Progenitor cell of endocrine pancreas (in vitro differentiated cells): ENCODE measurements at regions not wholly inside any gene's neighbourhood (a gene's known extent, or its start where the extent isn't known, plus 50 kb on each side); places are given as distances from the start of the nearest gene placed in this dataset.

ENCODE experiments used
- DNase-seq: peaks from one replicate; pipeline ENCODE4 v3.0.0; 2021; ENCODE audit warnings: low spot score; ENCODE audit not compliant: unreplicated experiment
- H3K27ac Mint-ChIP-seq: 2 replicates; pipeline ENCODE4 v1.8.0; 2021; ENCODE audit warnings: mild to moderate bottlenecking, moderate library complexity, mixed read lengths
- H3K27me3 Mint-ChIP-seq: 2 replicates; pipeline ENCODE4 v1.8.0; 2021; ENCODE audit warnings: mixed read lengths
- H3K36me3 Mint-ChIP-seq: 2 replicates; pipeline ENCODE4 v1.8.0; 2022; ENCODE audit warnings: mixed read lengths; ENCODE audit not compliant: insufficient read depth
- H3K4me1 Mint-ChIP-seq: 2 replicates; pipeline ENCODE4 v1.8.0; 2021; ENCODE audit warnings: low read depth, mixed read lengths
- H3K4me3 Mint-ChIP-seq: 2 replicates; pipeline ENCODE4 v1.8.0; 2021; ENCODE audit warnings: low read depth, mild to moderate bottlenecking, moderate library complexity, mixed read lengths
- H3K9me3 Mint-ChIP-seq: 2 replicates; pipeline ENCODE4 v1.8.0; 2021; ENCODE audit warnings: low read depth, mixed read lengths
- CTCF ChIP-seq: fragments of 200-600 bp; sonication (generic); IDR thresholded peaks from one replicate; pipeline ENCODE4 v1.5.0; 2021; ENCODE audit warnings: antibody characterized with exemption, mild to moderate bottlenecking; ENCODE audit not compliant: unreplicated experiment

- DNase-seq, result no peak
- no peaks in the 10 kb centered on the region for H3K9me3 Mint-ChIP-seq
- peaks cover 18% of the 10 kb centered on the region for H3K27me3 Mint-ChIP-seq
- TF ChIP-seq CTCF, result no peak
- H3K4me1 Mint-ChIP-seq, result peaks cover 18% of the 10 kb centered on the region
- H3K36me3 Mint-ChIP-seq, result no peaks in the 10 kb centered on the region
- H3K27ac Mint-ChIP-seq, result no peak overlapping the region
- H3K4me3 Mint-ChIP-seq, result no peak overlapping the region
These were observed 412.2 kb upstream of the EEF2KMT start for GRCh38 chr16:5509794-5510193.

- H3K36me3 Mint-ChIP-seq, result no peaks in the 10 kb centered on the region
- no peaks in the 10 kb centered on the region for H3K9me3 Mint-ChIP-seq
- H3K4me3 Mint-ChIP-seq, result no peak overlapping the region
- no peak for TF ChIP-seq CTCF
- no peak overlapping the region for H3K27ac Mint-ChIP-seq
- peaks cover 19% of the 10 kb centered on the region for H3K4me1 Mint-ChIP-seq
- no peak for DNase-seq
- H3K27me3 Mint-ChIP-seq, result peaks cover 23% of the 10 kb centered on the region
These were observed 411.7 kb upstream of the EEF2KMT start for GRCh38 chr16:5509336-5509735.

- Mint-ChIP-seq H3K4me3 (no peak overlapping the region), H3K4me1 (peaks cover 19% of the 10 kb centered on the region), H3K9me3 (no peaks in the 10 kb centered on the region), H3K27me3 (peaks cover 28% of the 10 kb centered on the region), H3K27ac (no peak overlapping the region), H3K36me3 (no peaks in the 10 kb centered on the region)
- TF ChIP-seq CTCF, result no peak
- no peak for DNase-seq
These were observed 410.8 kb upstream of the EEF2KMT start for GRCh38 chr16:5508371-5508770.

- no peaks in the 10 kb centered on the region for H3K36me3 Mint-ChIP-seq
- no peaks in the 10 kb centered on the region for H3K9me3 Mint-ChIP-seq
- no peak for DNase-seq
- peak overlapping the region; percentile 9 for H3K4me3 Mint-ChIP-seq
- peaks cover 22% of the 10 kb centered on the region for H3K27me3 Mint-ChIP-seq
- TF ChIP-seq CTCF, result no peak
- H3K27ac Mint-ChIP-seq, result peak overlapping the region; percentile 9
- H3K4me1 Mint-ChIP-seq, result peaks cover 14% of the 10 kb centered on the region
These were observed 408.4 kb upstream of the EEF2KMT start for GRCh38 chr16:5506021-5506420.

GRCh38 chr16:5505091-5505887 lies 407.7 kb upstream of the EEF2KMT start:
- Mint-ChIP-seq H3K36me3 (no peaks in the 10 kb centered on the region), H3K4me3 (no peak overlapping the region), H3K4me1 (peaks cover 14% of the 10 kb centered on the region), H3K9me3 (no peaks in the 10 kb centered on the region), H3K27me3 (peaks cover 22% of the 10 kb centered on the region), H3K27ac (no peak overlapping the region)
- no peak for TF ChIP-seq CTCF
- DNase-seq, result no peak
